Memory B cell (primary cell): ENCODE measurements at regions not wholly inside any gene's neighbourhood (a gene's known extent, or its start where the extent isn't known, plus 50 kb on each side); places are given as distances from the start of the nearest gene placed in this dataset.
"Not testable (repeated sequence)": the region's sequence is repeated elsewhere in the genome, so short reads cannot be mapped to it uniquely, and the experiment has no call there.

Experiments used
- ATAC-seq: fragments of 150-1000 bp; cut with Tn5 transposase; 2 replicates; pipeline ENCODE4 v1.10.0; 2021; ENCODE audit warnings: low read depth, mild to moderate bottlenecking, moderate library complexity
- DNase-seq, 2 donors: peaks; one replicate each; pipeline ENCODE4 v3.0.0; 2022; ENCODE audit warnings: low spot score in 2 of 2
- H3K27ac Mint-ChIP-seq: one replicate; pipeline ENCODE4 v1.8.0; 2022; ENCODE audit warnings: mild to moderate bottlenecking, moderate library complexity, mixed read lengths
- H3K27me3 Mint-ChIP-seq: one replicate; pipeline ENCODE4 v1.8.0; 2022; ENCODE audit warnings: mixed read lengths
- H3K36me3 Mint-ChIP-seq: one replicate; pipeline ENCODE4 v1.8.0; 2022; ENCODE audit warnings: mild to moderate bottlenecking, mixed read lengths
- H3K4me1 Mint-ChIP-seq: one replicate; pipeline ENCODE4 v1.8.0; 2022; ENCODE audit warnings: mixed read lengths
- H3K4me3 Mint-ChIP-seq: one replicate; pipeline ENCODE4 v1.8.0; 2022; ENCODE audit warnings: mild to moderate bottlenecking, moderate library complexity, mixed read lengths
- H3K9me3 Mint-ChIP-seq: one replicate; pipeline ENCODE4 v1.8.0; 2022; ENCODE audit warnings: mixed read lengths

DNA sequence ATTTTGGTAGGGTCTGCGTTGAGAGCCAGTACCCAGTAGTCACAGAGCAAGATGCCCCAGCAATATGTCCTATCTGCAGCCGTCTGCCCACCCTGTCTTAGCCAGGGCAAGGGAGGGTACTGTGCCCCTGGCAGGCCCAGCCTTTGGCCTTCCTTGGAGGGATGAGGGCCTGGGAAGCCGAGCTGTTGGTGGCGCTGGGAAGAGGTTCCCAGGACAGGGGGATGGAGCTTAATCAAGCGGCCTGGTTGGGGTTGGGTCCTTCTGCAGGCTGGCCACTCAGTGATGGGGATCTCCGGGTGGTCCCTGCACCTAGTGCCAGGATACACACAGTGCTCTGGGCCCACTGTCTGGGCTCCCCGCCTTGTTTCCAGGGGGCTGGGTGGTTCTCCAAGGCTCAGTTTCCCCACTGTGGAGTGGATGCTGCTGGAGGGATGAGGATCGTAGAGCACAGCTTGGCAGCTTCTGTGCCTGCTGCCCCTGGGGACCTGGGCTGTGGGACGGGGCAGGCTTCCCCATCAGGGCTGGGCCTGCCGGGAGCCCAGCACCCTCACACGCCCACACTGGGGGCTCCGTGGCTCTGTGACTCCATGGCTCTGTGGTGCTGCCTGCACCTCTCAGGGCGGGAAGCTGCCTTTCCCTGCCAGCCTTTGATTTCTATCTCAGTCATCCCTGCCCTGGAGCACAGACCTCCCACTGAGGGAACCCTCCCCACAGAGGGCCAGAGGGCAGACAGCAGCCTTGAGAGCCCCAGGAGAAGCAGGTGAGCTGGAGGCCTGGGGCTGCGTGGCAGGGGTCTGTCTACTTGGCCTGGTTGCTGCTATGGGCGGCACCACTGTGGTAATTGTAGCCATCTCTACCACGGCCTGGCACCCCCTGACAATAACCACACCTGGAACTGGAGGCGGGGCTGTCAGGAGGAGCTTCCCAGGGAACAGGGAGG lies 357.0 kb downstream of the TMEM121 start:
- Mint-ChIP-seq H3K4me1 (no peaks in the 10 kb centered on the region), H3K9me3 (no peaks in the 10 kb centered on the region), H3K27me3 (no peaks in the 10 kb centered on the region), H3K36me3 (no peaks in the 10 kb centered on the region), H3K27ac (no peak overlapping the region), H3K4me3 (peak overlapping the region; percentile 55)
- DNase-seq (no peak), ATAC-seq (no peak)

DNA sequence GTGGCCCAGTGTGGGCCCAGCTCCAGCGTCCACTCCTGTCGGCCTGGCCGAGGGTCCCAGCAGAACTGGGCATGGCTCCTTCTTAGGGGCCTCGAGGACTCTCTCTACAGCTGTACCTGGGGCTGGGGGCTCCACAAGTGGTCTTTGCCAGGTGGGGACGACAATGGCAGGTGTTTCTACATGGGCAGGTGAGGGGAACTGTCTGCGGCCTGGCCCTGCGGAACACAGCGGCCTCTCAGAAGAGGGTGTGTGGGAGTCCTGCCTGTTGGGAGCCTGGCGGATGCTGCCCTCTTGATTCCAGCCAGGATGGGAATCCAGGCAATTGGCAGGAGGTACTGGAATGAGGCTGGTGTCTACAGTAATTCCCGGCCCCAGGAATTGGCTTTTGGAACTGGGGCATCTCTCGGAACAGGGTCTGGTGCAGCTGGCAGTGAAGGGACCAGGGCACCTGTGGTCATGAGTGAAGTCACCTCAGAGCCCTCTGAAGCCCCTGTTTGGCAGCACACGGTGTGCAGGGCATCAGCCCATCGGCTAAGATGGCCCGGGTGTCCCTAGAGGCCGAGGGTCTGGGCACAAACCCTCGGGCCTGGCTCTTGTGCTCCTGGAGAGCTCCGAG lies 357.9 kb downstream of the TMEM121 start:
- not testable (repeated sequence) for H3K27me3 Mint-ChIP-seq, ATAC-seq, H3K9me3 Mint-ChIP-seq, DNase-seq, H3K36me3 Mint-ChIP-seq, H3K4me1 Mint-ChIP-seq, H3K27ac Mint-ChIP-seq
- H3K4me3 Mint-ChIP-seq = peak overlapping the region; percentile 27

DNA sequence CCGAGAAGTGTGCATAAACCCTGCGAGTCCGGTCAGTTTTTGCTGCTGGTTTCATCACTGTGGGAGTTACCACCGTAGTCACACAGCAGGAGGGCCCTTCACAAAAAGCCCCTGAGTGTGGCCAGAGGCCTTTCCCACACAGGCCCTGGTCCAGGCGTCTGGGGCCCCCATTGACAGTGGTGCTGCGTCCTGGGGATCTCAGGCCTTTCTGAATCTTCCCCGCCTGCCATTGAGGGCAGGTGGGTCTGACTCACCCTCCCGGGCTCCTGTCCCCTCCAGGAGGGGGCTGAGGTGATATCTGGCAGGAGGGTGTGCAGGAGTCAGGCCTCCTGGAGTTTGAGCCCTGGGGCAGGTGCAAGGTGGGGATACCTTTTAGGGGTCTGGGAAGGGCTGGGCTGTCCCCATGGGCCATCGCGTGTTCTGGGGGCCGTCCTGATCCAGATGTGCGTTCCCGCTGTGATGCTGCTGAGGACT lies 358.5 kb downstream of the TMEM121 start:
- Mint-ChIP-seq H3K36me3 (no peaks in the 10 kb centered on the region), H3K9me3 (no peaks in the 10 kb centered on the region), H3K27ac (no peak overlapping the region), H3K27me3 (no peaks in the 10 kb centered on the region), H3K4me3 (peak overlapping the region; percentile 77), H3K4me1 (no peaks in the 10 kb centered on the region)
- ATAC-seq = no peak
- DNase-seq = no peak

DNA sequence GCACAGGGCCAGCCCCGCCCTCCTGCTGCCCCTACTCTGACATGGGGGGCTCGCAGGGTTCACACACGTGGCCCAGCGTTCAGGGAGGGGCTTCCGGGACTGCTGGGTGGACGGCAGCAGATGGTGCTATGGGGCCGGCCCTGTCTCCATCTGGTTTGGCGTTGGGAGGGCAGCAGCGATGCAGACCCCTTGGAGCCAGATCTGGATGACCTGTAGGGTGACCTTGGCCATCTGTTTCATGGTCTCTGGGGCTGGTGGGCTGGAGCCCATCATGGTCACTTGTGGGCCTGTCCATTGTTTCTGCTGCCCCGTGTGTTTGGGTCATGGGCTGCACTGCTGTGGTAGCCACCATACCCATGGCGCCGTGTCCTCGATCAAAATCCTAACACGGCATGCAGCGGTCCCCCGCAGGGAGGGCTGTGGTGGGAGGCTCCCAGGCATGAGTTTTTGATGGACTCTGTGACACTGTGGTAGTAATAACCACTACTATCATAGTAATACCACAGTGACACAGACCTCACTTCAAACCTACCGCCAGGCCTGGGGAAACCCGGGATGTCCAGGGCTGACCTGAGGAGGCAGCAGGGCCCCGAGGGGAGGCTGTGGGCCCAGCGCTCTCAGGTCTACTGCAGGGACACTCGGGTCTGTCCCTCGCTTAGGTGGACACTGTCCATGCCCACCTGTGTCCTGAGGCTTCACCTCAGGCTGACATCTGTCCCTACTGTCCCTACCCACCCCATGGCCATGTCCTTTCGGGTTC lies 359.4 kb downstream of the TMEM121 start:
- no peaks in the 10 kb centered on the region for H3K27me3 Mint-ChIP-seq
- no peak overlapping the region for H3K27ac Mint-ChIP-seq
- ATAC-seq = no peak
- H3K9me3 Mint-ChIP-seq = no peaks in the 10 kb centered on the region
- DNase-seq = no peak
- H3K4me3 Mint-ChIP-seq = peak overlapping the region; percentile 77
- no peaks in the 10 kb centered on the region for H3K4me1 Mint-ChIP-seq
- H3K36me3 Mint-ChIP-seq = no peaks in the 10 kb centered on the region

DNA sequence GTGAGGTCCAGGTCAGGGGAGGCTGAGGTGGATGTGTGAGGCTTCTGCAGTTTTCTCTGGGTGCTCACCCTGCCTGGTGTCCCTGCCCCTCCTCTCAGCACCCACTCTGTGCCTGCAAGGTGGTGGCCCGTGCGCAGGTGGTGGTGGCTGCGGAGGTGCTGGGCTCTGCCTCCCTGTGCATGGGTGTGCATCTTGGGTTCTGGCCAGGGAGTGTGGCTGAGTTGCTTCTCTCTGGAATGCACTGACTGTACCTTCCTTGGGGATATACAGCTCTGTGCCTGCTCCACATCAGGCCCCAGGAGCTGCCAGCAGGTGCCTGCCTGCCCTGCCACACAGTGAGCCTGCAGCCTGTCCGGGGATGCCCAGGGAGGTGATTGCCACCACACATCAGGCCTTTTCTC lies 360.4 kb downstream of the TMEM121 start:
- H3K9me3 Mint-ChIP-seq, ATAC-seq, H3K27ac Mint-ChIP-seq, H3K36me3 Mint-ChIP-seq, H3K27me3 Mint-ChIP-seq, H3K4me1 Mint-ChIP-seq, DNase-seq: not testable (repeated sequence)
- H3K4me3 Mint-ChIP-seq = peak overlapping the region; percentile 37

DNA sequence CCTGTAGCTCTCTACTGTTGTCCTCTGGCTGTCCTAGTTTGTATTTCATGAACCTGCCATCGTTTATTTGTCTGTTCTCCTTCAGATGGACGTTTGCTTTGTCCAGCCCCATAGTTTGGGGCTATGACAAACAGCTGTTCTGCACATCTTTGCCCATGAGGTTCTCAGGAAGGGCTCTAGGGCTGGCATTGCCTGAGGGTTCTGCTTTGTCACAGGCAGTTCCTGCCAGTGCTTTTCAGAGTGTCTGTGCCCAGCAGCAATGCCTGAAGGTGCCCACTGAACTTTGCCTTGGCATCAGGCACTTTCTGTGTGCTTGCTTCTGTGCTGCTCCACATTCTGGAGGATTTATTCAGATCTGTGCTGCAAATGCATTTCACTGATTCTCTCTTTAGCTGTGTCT lies 361.3 kb downstream of the TMEM121 start:
- H3K9me3 Mint-ChIP-seq = no peaks in the 10 kb centered on the region
- no peaks in the 10 kb centered on the region for H3K27me3 Mint-ChIP-seq
- no peaks in the 10 kb centered on the region for H3K4me1 Mint-ChIP-seq
- ATAC-seq = no peak
- H3K4me3 Mint-ChIP-seq = peak overlapping the region; percentile 50
- H3K36me3 Mint-ChIP-seq = no peaks in the 10 kb centered on the region
- DNase-seq = no peak
- H3K27ac Mint-ChIP-seq = no peak overlapping the region

DNA sequence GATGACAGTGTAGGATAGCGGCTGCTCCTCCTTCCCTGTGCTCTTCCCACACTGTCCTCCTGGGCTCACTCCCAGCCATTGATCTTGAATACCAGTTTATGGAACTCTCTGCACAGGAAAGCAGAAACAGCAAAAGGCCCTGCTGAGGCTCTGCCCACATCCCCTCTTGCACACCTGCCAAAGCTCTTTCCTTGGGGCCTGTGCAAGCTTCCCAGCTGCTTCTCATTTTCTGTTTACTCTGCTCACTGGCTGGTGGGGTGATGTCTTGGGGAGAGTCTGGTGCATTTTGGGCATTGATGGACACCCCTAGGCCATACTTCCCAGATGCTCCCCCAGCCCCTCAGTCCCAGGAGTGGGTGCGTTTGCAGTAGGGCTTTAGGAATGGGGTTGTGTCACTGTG lies 361.8 kb downstream of the TMEM121 start:
- Mint-ChIP-seq H3K4me3 (no peak overlapping the region), H3K4me1 (no peaks in the 10 kb centered on the region), H3K9me3 (no peaks in the 10 kb centered on the region), H3K27ac (no peak overlapping the region), H3K36me3 (no peaks in the 10 kb centered on the region), H3K27me3 (no peaks in the 10 kb centered on the region)
- no peak for ATAC-seq
- DNase-seq = no peak

DNA sequence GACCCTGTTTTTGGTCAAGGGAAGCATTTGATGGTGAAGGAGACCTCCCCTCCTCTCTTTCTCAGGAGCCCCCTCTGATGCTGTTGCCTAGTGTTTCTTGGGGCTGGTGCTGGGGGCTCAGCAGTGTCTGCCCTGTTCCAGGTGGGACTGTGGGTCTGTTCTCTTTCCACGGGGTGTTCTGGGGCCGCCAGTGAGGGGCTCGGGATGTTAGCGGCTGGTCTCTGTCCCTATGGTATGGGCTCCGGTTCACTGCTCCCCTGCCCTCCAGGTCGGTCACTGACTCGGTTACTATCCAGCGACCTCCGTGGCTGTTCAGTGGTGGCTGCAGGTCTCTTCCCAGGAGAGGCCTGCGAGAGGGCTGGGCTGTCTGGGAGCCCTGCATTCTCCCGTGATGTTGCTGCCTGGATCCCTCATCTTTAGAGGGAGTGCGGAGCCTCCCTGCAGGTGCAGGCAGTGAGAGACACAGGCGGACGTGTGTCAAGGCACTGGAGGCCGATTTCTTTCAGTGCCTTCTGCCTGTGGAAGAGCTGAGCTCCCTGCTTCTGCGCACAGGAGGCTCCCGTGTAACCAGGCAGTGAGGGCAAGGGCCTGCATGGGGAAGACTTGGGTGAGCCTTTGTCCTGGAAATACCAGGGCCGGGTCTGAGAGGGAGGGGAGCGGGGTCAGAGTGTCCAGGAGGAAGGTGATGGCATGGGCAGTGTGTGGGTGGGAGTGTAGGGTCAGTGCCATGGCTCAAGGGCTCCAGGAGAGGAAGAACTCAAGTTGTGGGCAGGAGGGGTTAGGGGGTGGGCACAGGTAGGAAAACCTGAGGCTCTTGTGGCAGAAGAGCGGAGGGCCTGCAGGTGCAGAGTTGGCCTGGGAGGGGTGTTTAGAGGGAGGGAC lies 362.6 kb downstream of the TMEM121 start:
- no peaks in the 10 kb centered on the region for H3K4me1 Mint-ChIP-seq
- peak overlapping the region; percentile 79 for H3K4me3 Mint-ChIP-seq
- H3K36me3 Mint-ChIP-seq = no peaks in the 10 kb centered on the region
- no peak for ATAC-seq
- H3K9me3 Mint-ChIP-seq = no peaks in the 10 kb centered on the region
- H3K27me3 Mint-ChIP-seq = no peaks in the 10 kb centered on the region
- no peak overlapping the region for H3K27ac Mint-ChIP-seq
- no peak for DNase-seq

DNA sequence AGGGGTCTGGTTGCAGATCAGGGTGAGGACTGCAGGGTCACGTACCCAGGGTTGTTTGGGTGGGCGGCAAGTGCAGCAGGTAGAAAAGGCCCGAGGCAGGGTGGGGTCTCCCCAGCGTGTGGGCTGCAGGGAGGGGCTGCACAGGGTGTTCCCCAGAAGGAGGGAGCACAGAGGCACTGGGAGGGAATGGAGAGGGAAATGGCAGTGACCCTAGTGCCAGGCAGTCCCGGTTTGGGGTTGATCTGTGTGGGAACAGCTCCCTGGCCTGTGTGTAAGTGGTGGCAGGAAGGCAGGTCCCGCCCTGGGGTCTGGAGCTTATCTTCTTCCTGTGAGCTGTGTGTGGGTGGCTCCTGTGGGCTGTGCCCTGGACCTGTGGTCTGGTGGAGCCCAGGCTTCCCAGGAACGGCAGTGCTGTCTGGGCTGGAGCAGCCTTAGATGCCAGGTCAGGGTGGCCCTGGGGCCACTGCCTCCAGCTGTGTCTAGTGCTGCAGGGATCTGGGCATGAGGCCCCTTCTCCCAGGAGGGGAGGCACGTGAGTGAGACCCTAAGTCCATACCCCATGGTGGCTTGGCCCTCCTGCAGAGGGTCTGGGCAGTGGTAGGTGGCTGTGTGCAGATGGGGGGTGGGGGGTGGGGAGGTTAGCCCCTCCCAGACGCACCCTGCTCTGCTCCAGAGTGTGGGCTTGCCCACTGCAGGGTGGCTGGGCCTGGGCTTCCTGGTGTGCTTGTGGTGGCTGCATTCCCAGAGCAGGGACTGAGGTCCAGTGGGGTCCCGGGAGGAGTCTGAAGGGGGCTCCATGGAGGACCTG lies 363.5 kb downstream of the TMEM121 start:
- no peak for DNase-seq
- Mint-ChIP-seq H3K36me3 (no peaks in the 10 kb centered on the region), H3K27ac (no peak overlapping the region), H3K4me3 (peak overlapping the region; percentile 79), H3K9me3 (no peaks in the 10 kb centered on the region), H3K27me3 (no peaks in the 10 kb centered on the region), H3K4me1 (no peaks in the 10 kb centered on the region)
- ATAC-seq = no peak

DNA sequence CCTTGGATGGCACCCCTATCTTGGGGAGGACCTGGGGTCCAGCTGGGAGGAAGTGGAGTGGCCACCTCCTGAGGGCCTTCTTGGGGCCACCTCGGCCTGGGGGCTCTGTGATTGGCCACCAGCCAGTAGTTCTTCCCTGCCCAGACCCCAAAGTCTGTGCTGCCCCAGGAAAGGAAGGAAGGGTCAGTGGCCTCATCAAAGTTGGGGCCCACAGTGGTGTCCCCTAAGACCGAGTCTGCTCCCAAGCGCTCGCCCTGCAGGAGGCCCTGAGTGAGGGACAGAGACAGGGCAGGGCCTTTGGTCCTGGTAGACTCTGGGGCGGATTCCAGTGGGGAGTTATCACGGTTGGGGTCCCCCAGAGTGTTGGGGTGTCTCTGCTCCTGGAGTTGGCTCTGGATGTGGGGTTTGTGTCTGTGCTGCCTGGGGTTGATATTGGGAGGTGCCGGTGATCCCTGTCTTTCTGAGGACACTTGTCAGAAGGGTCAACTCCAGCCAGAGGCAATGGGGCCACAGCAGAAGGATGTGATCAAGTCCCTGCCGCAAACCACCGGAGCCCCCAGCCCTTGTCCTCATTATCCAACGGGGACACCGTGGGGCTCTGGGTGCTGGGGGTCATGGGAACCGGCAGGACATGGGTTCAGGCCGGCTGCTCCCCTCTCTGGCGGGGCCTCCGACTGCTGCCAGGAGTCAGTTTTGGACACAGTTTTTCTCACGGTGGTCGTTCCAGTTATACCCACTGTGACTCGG lies 364.3 kb downstream of the TMEM121 start:
- no peaks in the 10 kb centered on the region for H3K27me3 Mint-ChIP-seq
- no peak for DNase-seq
- no peaks in the 10 kb centered on the region for H3K4me1 Mint-ChIP-seq
- no peaks in the 10 kb centered on the region for H3K9me3 Mint-ChIP-seq
- H3K36me3 Mint-ChIP-seq = no peaks in the 10 kb centered on the region
- H3K27ac Mint-ChIP-seq = no peak overlapping the region
- H3K4me3 Mint-ChIP-seq = peak overlapping the region; percentile 50
- ATAC-seq = no peak

DNA sequence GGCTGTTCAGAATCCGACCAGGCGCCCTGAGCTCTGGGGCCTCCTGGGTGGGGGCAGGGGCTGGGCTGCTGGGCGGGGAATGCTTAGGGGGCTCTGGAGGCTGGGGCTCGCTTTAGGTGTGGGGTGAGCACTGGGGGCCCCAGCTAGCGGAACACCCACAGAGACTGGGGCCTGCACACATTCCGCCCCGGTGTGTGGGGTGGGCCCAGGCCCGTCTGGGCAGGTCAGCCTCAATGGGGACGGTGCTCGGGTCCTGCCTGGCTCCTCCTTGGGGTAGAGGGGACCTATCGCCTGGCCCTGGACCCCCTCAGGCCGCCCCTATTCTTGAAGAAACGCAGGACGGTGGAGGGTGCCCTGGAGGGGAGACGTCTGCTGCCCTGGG lies 364.8 kb downstream of the TMEM121 start:
- Mint-ChIP-seq H3K4me1 (no peaks in the 10 kb centered on the region), H3K9me3 (no peaks in the 10 kb centered on the region), H3K36me3 (no peaks in the 10 kb centered on the region), H3K27me3 (no peaks in the 10 kb centered on the region), H3K27ac (no peak overlapping the region), H3K4me3 (peak overlapping the region; percentile 58)
- DNase-seq (no peak), ATAC-seq (no peak)

DNA sequence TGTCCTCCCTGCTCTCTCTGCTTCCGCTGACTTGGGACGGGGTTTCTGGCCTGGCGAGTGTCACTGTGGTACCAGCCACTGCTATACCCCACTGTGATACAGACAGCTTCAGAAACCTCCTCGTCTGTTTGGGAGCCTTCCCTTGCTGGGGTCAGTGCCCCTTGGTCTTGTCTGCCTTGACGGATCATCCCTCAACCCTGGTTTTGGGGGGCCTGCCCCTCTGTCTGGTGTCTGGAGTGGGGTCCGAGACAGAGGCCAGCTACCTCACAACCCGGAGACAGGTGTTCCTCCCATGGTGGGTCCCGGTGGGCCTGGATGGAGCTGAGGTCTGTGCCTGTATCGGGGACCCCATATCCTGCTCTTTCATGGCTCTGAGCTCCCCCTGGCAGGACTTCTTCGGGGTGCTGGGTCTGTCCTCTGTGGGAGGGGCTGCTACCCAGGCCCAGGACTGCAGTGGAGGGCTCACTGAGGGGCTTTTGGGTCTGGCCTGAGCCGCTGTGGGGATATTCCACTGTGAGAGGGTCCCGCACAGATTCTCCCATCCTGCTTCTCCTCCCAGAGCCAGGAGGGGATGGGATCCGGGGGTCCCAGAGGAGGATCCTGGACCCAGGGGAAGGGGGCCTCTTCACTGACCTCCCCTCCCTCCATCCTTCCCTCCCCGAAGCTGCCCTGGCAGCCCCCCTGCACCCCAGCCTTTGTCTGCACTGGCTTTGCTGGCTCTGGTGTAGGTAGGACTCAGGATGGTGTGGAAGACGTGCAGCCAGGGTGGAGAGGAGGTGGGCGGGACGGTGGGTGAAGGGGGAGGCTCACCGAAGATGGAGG lies 365.5 kb downstream of the TMEM121 start:
- Mint-ChIP-seq H3K27me3 (no peaks in the 10 kb centered on the region), H3K4me3 (peak overlapping the region; percentile 58), H3K9me3 (no peaks in the 10 kb centered on the region), H3K36me3 (no peaks in the 10 kb centered on the region), H3K27ac (no peak overlapping the region), H3K4me1 (no peaks in the 10 kb centered on the region)
- DNase-seq = no peak
- no peak for ATAC-seq
